Esophagus muscularis mucosa (tissue), 4 donors: ENCODE measurements at regions not wholly inside any gene's neighbourhood (a gene's known extent, or its start where the extent isn't known, plus 50 kb on each side); places are given as distances from the start of the nearest gene placed in this dataset.

ENCODE experiments used
- DNase-seq: peaks from one replicate; pipeline ENCODE4 v3.0.0-alpha.2; 2017; ENCODE audit errors: extremely low spot score
- H3K27ac ChIP-seq, 4 donors: fragments of 200-600 bp; sonication (generic); replicated peaks in 1 of 4; 1 replicate in 3 of 4; 2 replicates in 1 of 4; pipeline ENCODE4 v1.5.1; 2016 to 2019; ENCODE audit warnings: mild to moderate bottlenecking in 1 of 4
- H3K27me3 ChIP-seq, 4 donors: fragments of 200-600 bp; sonication (generic); one replicate each; pipeline versions ENCODE4 v1.5.1 to v1.6.0; 2016 to 2019
- H3K36me3 ChIP-seq, 4 donors: fragments of 200-600 bp; sonication (generic); one replicate each; pipeline ENCODE4 v1.5.1; 2016 to 2019
- H3K4me1 ChIP-seq, 4 donors: fragments of 200-600 bp; sonication (generic); one replicate each; pipeline ENCODE4 v1.5.1; 2016 to 2019
- H3K4me3 ChIP-seq, 4 donors: fragments of 200-600 bp; sonication (generic); 1 replicate in 2 of 4; 2 replicates in 2 of 4; pipeline ENCODE4 v1.5.1; 2016 to 2019; ENCODE audit warnings: mild to moderate bottlenecking in 4 of 4, moderate library complexity in 1 of 4
- H3K9me3 ChIP-seq, 4 donors: fragments of 200-600 bp; sonication (generic); 1 replicate in 3 of 4; 2 replicates in 1 of 4; pipeline ENCODE4 v1.5.1; 2016 to 2019
- EP300 ChIP-seq: sonication (generic); formaldehyde crosslinking; IDR thresholded peaks from one replicate; pipeline ENCODE4 v1.6.1; 2017; ENCODE audit warnings: antibody characterized with exemption
- POLR2A ChIP-seq: fragments of 450-650 bp; IDR thresholded peaks from one replicate; pipeline ENCODE4 v1.6.1; 2017; ENCODE audit warnings: antibody characterized with exemption, moderate library complexity, mild to moderate bottlenecking, low read depth
- POLR2AphosphoS5 ChIP-seq, 2 donors: sonication (generic); formaldehyde crosslinking; IDR thresholded peaks; one replicate each; pipeline ENCODE4 v1.6.1; 2017; ENCODE audit warnings: antibody characterized with exemption in 2 of 2
- WGBS: methylation state at CpG from one replicate; pipeline ENCODE4 v1.1.5; 2018; 5-methylcytosine and 5-hydroxymethylcytosine counted together
- intact Hi-C: fragments of 100-400 bp; cut with DNase I; formaldehyde crosslinking; loops from one replicate; pipeline ENCODE4 v1.15.1; 2023
- TF ChIP-seq, protein P1 (sequence below), 3 experiments: fragments of 200-600 bp in 2 of 3; fragments of 450-650 bp in 1 of 3; sonication (generic) in 2 of 3; IDR thresholded peaks; one replicate each; pipeline ENCODE4 v1.5.1; 2017 to 2019; ENCODE audit warnings: antibody characterized with exemption in 3 of 3, mild to moderate bottlenecking in 2 of 3, moderate library complexity in 1 of 3

DNA sequence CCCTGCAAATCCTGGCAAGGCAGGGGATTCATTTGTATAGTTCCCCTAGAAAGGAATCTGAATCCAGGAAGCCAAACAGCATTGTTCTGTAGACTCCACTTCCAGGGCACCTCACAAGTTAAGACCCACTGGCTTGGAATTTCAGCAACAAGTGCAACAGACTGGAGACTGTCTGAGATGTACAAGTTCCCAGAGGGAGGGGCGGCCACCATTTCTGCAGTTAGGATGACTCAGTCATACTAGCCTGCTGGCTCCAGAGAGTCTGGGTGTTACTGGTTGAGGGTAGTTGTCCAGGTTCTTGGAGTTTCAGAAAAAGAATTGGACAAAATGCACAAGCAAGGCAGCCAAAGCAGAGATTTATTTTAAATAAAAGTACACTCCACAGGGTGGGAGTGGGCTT lies 384.2 kb downstream of the DSC3 start:
- Histone ChIP-seq H3K27me3 (no peaks in the 10 kb centered on the region), H3K27ac (no peak overlapping the region), H3K9me3 (peaks cover 0 to 21% (median 0%) of the 10 kb centered on the region in 4 donors), H3K36me3 (no peaks in the 10 kb centered on the region), H3K4me1 (no peaks in the 10 kb centered on the region), H3K4me3 (no peak overlapping the region)
- 100% methylated on average over 1 of the region's 1 CpG for WGBS
- DNase-seq: no peak
- no peak for TF ChIP-seq POLR2AphosphoS5 (IDR thresholded peaks at IDR 0.05)
- TF ChIP-seq, protein P1, sequence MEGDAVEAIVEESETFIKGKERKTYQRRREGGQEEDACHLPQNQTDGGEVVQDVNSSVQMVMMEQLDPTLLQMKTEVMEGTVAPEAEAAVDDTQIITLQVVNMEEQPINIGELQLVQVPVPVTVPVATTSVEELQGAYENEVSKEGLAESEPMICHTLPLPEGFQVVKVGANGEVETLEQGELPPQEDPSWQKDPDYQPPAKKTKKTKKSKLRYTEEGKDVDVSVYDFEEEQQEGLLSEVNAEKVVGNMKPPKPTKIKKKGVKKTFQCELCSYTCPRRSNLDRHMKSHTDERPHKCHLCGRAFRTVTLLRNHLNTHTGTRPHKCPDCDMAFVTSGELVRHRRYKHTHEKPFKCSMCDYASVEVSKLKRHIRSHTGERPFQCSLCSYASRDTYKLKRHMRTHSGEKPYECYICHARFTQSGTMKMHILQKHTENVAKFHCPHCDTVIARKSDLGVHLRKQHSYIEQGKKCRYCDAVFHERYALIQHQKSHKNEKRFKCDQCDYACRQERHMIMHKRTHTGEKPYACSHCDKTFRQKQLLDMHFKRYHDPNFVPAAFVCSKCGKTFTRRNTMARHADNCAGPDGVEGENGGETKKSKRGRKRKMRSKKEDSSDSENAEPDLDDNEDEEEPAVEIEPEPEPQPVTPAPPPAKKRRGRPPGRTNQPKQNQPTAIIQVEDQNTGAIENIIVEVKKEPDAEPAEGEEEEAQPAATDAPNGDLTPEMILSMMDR (IDR thresholded peaks at IDR 0.05): no peak
- TF ChIP-seq POLR2A: no peak
- TF ChIP-seq EP300: no peak
- intact Hi-C loops: no loop called here

DNA sequence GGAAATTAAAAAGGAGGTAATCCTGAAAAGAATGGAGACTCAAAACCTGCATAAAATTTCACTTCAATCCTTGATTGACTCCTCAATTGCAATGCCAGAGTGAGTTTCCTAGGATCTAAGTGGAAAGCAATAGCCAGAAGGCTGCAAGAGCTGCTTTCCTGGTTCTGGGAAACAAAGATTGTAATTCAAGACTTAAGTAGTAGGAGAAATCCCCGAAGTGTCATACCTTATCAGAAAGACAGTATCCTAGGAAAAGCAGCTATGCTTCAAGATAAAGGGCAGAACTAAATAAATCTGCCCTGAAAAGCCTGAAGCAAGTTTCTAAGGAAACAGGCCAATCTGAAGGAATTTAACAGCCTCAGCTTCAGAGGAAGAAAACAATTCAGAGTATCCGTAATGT lies 390.2 kb downstream of the DSC3 start:
- TF ChIP-seq EP300: no peak
- TF ChIP-seq POLR2AphosphoS5 (IDR thresholded peaks at IDR 0.05): no peak
- no peak for TF ChIP-seq POLR2A
- TF ChIP-seq, protein P1 (IDR thresholded peaks at IDR 0.05): no peak
- Histone ChIP-seq H3K27ac (no peak overlapping the region), H3K36me3 (no peaks in the 10 kb centered on the region), H3K4me3 (no peak overlapping the region), H3K9me3 (no peaks in the 10 kb centered on the region), H3K4me1 (no peaks in the 10 kb centered on the region), H3K27me3 (no peaks in the 10 kb centered on the region)
- intact Hi-C loops: no loop called here
- 58% methylated on average over 2 of the region's 2 CpGs for whole genome bisulfite sequencing
- DNase-seq: no peak

DNA sequence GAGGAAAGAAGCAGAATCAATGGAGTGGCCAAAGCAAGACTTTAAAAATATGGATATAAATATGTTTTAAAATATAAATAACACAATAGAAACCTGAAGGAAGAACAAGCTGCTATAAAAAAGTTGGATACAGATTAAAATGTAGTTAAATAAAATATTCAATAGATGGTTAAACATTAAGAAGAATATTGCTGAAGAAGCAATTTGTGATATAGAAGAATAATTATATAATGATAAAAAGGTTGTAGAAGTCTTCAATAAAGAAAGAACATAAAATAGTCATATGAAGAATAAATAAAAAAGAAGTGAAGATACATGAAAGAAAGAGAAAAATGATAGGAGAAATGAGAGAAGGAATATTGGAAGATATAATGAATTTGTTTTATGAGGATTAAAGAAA lies 392.0 kb downstream of the DSC3 start:
- no peaks in the 10 kb centered on the region for H3K36me3 ChIP-seq
- H3K27me3 ChIP-seq: no peaks in the 10 kb centered on the region
- H3K27ac ChIP-seq: no peak overlapping the region
- H3K9me3 ChIP-seq: no peaks in the 10 kb centered on the region
- no peaks in the 10 kb centered on the region for H3K4me1 ChIP-seq
- intact Hi-C loops: no loop called here
- DNase-seq: no peak
- no peak overlapping the region for H3K4me3 ChIP-seq
- no peak for TF ChIP-seq POLR2AphosphoS5 (IDR thresholded peaks at IDR 0.05)
- no peak for TF ChIP-seq POLR2A
- TF ChIP-seq EP300: no peak
- TF ChIP-seq, protein P1 (IDR thresholded peaks at IDR 0.05): no peak

DNA sequence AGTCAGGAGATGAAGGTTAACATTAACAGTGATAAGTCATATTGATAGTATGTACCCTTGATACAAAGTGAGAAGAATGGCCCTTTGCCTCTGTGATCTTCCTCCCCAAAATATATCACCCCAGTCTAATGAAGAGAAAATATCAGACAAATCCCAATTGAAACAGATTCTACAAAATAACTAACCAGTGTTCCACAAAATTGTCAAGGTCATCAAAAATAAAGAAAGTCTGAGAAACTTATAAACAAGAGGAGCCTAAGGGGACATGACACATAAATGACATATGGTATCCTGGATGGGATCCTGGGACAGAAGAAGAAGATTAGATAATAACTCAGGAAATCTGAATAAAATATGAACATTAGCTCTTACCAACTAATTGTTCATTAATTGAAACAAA lies 398.4 kb downstream of the DSC3 start:
- DNase-seq: no peak
- H3K4me1 ChIP-seq: no peaks in the 10 kb centered on the region
- intact Hi-C loops: no loop called here
- H3K4me3 ChIP-seq: no peak overlapping the region
- no peak for TF ChIP-seq EP300
- no peak for TF ChIP-seq POLR2AphosphoS5 (IDR thresholded peaks at IDR 0.05)
- TF ChIP-seq, protein P1 (IDR thresholded peaks at IDR 0.05): no peak
- no peak for TF ChIP-seq POLR2A
- H3K9me3 ChIP-seq: no peaks in the 10 kb centered on the region
- H3K36me3 ChIP-seq: no peaks in the 10 kb centered on the region
- no peak overlapping the region for H3K27ac ChIP-seq
- H3K27me3 ChIP-seq: no peaks in the 10 kb centered on the region

DNA sequence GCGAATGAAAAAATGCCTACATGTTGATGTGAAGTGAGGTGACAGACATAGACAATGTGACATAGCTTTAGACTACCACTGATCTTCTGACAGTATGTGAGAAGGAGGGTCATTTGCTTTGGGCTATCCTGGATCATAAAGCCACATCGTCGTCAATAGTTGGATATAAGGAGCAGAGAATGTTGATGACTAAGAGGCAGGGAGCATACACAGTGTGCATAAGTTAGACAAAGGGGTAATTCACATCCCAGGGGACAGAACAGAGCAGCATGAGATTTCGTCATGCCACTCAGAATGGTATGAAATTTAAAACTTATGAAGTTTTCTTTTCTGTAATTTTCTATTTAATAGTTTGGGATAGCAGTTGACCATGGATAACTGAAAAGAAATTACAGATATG lies 403.2 kb downstream of the DSC3 start:
- no peak for DNase-seq
- WGBS: 88% methylated on average over 4 of the region's 4 CpGs
- intact Hi-C loops: no loop called here
- TF ChIP-seq POLR2AphosphoS5 (IDR thresholded peaks at IDR 0.05): no peak
- TF ChIP-seq, protein P1 (IDR thresholded peaks at IDR 0.05): no peak
- TF ChIP-seq EP300: no peak
- no peak for TF ChIP-seq POLR2A
- peaks cover 0 to 9% (median 0%) of the 10 kb centered on the region in 4 donors for H3K4me1 ChIP-seq
- no peak overlapping the region for H3K4me3 ChIP-seq
- H3K27ac ChIP-seq: no peak overlapping the region
- no peaks in the 10 kb centered on the region for H3K27me3 ChIP-seq
- H3K9me3 ChIP-seq: no peaks in the 10 kb centered on the region
- H3K36me3 ChIP-seq: no peaks in the 10 kb centered on the region
